PFSK-1 (cell line): ENCODE measurements at regions not wholly inside any gene's neighbourhood (a gene's known extent, or its start where the extent isn't known, plus 50 kb on each side); places are given as distances from the start of the nearest gene placed in this dataset.

Source experiments
- FOXP2 ChIP-seq: optimal IDR thresholded peaks from 2 replicates; pipeline ENCODE3; 2011; ENCODE audit warnings: borderline replicate concordance, control low read depth, inconsistent platforms; ENCODE audit not compliant: insufficient read depth; ENCODE audit errors: extremely low read length, extremely low read depth
- POLR2AphosphoS5 ChIP-seq: IDR thresholded peaks from 2 replicates; pipeline ENCODE4 v1.6.1; 2012; ENCODE audit warnings: low read depth, mild to moderate bottlenecking, control low read depth, low read length, moderate library complexity
- REST ChIP-seq, 2 experiments: IDR thresholded peaks; 2 replicates each; pipeline versions ENCODE4 v1.6.1 to v1.8.0; 2011 to 2012; ENCODE audit warnings: low read depth in 2 of 2, low read length in 2 of 2, control low read depth in 1 of 2, inconsistent platforms in 1 of 2, mild to moderate bottlenecking in 1 of 2, moderate library complexity in 1 of 2; ENCODE audit not compliant: insufficient read depth in 1 of 2
- SIN3A ChIP-seq: IDR thresholded peaks from 2 replicates; pipeline ENCODE4 v1.6.1; 2012; ENCODE audit warnings: mild to moderate bottlenecking, low read length, moderate library complexity, borderline replicate concordance; ENCODE audit not compliant: insufficient read depth
- TAF1 ChIP-seq: IDR thresholded peaks from 2 replicates; pipeline ENCODE4 v1.6.1; 2012; ENCODE audit warnings: low read length, control low read depth, borderline replicate concordance; ENCODE audit not compliant: insufficient read depth

- TF ChIP-seq SIN3A (no peak), REST (IDR thresholded peaks at IDR 0.05; ENCODE audit: insufficient read depth in 1 of 2, low read depth in 2 of 2, low read length in 2 of 2) (no peak), TAF1 (no peak), POLR2AphosphoS5 (no peak), FOXP2 (no peak)
Observed at GRCh38 chr11:81920205-81920604, 813.5 kb downstream of the FAM181B start.
